Glutamatergic neuron (in vitro differentiated cells): ENCODE measurements at regions not wholly inside any gene's neighbourhood (a gene's known extent, or its start where the extent isn't known, plus 50 kb on each side); places are given as distances from the start of the nearest gene placed in this dataset.

Experiments
- DNase-seq: peaks from one replicate; pipeline ENCODE4 v3.0.0; 2022
- H3K27ac Mint-ChIP-seq: one replicate; pipeline ENCODE4 v1.8.0; 2020; ENCODE audit warnings: mild to moderate bottlenecking, mixed read lengths, inconsistent platforms; ENCODE audit not compliant: unreplicated experiment
- H3K27me3 Mint-ChIP-seq: one replicate; pipeline ENCODE4 v1.8.0; 2020; ENCODE audit warnings: mild to moderate bottlenecking, moderate library complexity, mixed read lengths, inconsistent platforms; ENCODE audit not compliant: unreplicated experiment
- H3K36me3 Mint-ChIP-seq: one replicate; pipeline ENCODE4 v1.8.0; 2020; ENCODE audit warnings: mild to moderate bottlenecking, mixed read lengths, inconsistent platforms; ENCODE audit not compliant: unreplicated experiment
- H3K4me1 Mint-ChIP-seq: one replicate; pipeline ENCODE4 v1.8.0; 2020; ENCODE audit warnings: mild to moderate bottlenecking, low read depth, mixed read lengths, inconsistent platforms; ENCODE audit not compliant: unreplicated experiment
- H3K4me3 Mint-ChIP-seq: one replicate; pipeline ENCODE4 v1.8.0; 2020; ENCODE audit warnings: mild to moderate bottlenecking, mixed read lengths, inconsistent platforms; ENCODE audit not compliant: unreplicated experiment
- H3K9me3 Mint-ChIP-seq: one replicate; pipeline ENCODE4 v1.8.0; 2020; ENCODE audit warnings: mild to moderate bottlenecking, moderate library complexity, mixed read lengths, inconsistent platforms; ENCODE audit not compliant: unreplicated experiment
- TF ChIP-seq, protein P1 (sequence below): fragments of 200-600 bp; sonication (generic); IDR thresholded peaks from one replicate; pipeline ENCODE4 v1.5.0; 2021; ENCODE audit not compliant: partially characterized antibody, unreplicated experiment

DNA sequence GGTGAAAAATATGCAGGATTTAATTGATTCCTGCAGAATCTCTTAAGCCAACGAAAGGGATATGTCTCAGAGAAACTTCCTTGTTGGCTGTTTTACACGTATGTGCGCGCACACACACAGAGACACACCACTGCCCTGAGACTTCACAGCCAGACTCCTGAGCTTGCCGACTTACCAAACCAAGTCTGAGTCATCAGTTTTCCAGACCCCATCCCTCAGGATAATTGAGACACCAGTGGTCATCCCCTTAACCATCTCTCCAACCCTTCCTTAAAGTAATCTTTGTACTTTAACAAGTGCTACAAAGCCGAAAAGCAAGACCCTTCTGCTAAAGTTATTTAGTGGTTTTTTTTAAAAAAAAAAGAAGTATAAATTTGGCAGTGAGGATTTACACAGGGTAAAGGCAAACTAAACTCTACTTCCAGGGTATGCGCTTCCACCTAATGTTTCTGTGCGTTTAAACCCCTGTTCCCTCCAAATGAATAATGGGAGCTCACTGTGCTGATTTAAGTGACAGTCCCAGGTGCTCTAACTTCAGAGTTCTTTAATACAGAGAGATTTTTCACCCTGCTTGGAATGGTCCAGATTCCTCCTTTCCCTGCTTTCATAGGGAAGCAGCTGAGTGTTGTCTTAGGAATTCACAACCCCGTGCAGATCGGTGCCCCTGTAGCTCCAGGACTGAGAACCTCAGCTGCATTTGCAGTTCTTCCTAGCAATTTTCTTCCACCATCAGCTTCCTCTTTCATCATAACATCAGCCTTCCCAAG lies 198.5 kb downstream of the INHBA start:
- Mint-ChIP-seq H3K27me3 (no peaks in the 10 kb centered on the region), H3K4me3 (no peak overlapping the region), H3K36me3 (no peaks in the 10 kb centered on the region), H3K27ac (no peak overlapping the region), H3K4me1 (no peaks in the 10 kb centered on the region), H3K9me3 (no peaks in the 10 kb centered on the region)
- no peak for DNase-seq
- TF ChIP-seq, protein P1, sequence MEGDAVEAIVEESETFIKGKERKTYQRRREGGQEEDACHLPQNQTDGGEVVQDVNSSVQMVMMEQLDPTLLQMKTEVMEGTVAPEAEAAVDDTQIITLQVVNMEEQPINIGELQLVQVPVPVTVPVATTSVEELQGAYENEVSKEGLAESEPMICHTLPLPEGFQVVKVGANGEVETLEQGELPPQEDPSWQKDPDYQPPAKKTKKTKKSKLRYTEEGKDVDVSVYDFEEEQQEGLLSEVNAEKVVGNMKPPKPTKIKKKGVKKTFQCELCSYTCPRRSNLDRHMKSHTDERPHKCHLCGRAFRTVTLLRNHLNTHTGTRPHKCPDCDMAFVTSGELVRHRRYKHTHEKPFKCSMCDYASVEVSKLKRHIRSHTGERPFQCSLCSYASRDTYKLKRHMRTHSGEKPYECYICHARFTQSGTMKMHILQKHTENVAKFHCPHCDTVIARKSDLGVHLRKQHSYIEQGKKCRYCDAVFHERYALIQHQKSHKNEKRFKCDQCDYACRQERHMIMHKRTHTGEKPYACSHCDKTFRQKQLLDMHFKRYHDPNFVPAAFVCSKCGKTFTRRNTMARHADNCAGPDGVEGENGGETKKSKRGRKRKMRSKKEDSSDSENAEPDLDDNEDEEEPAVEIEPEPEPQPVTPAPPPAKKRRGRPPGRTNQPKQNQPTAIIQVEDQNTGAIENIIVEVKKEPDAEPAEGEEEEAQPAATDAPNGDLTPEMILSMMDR, result no peak

DNA sequence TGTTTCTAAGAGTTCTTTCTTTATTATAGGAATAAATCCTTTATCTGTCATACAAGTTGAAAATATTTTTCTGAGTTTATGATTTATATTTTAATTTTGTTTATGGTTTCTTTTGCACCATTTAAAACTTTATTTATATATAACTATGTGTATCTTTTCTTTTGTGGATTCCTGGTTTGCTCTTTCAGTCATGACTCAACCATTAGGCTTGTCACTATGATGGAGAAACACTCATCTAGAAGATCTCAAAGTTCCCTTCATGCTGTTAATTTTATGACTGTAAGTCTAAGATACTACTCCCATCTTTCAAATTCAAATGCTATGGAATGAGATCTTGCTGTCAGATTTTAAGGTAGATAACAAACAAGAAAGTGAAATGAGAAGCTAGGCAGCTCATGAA lies 199.5 kb downstream of the INHBA start:
- TF ChIP-seq, protein P1, result no peak
- H3K9me3 Mint-ChIP-seq, result no peaks in the 10 kb centered on the region
- H3K27me3 Mint-ChIP-seq, result no peaks in the 10 kb centered on the region
- no peak overlapping the region for H3K4me3 Mint-ChIP-seq
- DNase-seq, result no peak
- H3K27ac Mint-ChIP-seq, result no peak overlapping the region
- H3K4me1 Mint-ChIP-seq, result no peaks in the 10 kb centered on the region
- no peaks in the 10 kb centered on the region for H3K36me3 Mint-ChIP-seq

DNA sequence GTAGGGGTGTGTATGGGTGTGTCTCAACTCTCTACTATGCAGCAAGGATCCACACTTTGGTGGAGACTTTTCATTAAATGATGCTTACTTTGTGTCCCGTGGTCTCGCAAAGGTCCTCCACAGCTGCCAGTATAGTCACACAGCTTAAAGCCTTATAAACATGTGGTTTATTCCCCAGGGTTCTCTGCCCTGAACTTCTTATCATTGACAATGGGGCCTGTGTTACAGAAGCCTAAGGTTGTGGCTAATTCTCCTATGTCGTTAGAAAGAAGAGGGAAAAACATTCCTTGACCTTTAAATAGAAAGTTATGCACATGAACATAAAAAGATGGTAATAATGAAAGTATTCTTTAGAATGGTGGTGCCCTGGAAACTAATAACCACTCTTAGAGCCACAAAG lies 201.4 kb downstream of the INHBA start:
- TF ChIP-seq, protein P1, result no peak
- Mint-ChIP-seq H3K9me3 (no peaks in the 10 kb centered on the region), H3K27ac (no peak overlapping the region), H3K36me3 (no peaks in the 10 kb centered on the region), H3K4me3 (no peak overlapping the region), H3K27me3 (no peaks in the 10 kb centered on the region), H3K4me1 (no peaks in the 10 kb centered on the region)
- DNase-seq, result no peak

- Mint-ChIP-seq H3K9me3 (no peaks in the 10 kb centered on the region), H3K27ac (no peak overlapping the region), H3K4me3 (no peak overlapping the region), H3K27me3 (no peaks in the 10 kb centered on the region), H3K36me3 (no peaks in the 10 kb centered on the region), H3K4me1 (no peaks in the 10 kb centered on the region)
- DNase-seq, result no peak
- TF ChIP-seq, protein P1, result no peak
These were observed 201.9 kb downstream of the INHBA start for GRCh38 chr7:41501006-41501405.

DNA sequence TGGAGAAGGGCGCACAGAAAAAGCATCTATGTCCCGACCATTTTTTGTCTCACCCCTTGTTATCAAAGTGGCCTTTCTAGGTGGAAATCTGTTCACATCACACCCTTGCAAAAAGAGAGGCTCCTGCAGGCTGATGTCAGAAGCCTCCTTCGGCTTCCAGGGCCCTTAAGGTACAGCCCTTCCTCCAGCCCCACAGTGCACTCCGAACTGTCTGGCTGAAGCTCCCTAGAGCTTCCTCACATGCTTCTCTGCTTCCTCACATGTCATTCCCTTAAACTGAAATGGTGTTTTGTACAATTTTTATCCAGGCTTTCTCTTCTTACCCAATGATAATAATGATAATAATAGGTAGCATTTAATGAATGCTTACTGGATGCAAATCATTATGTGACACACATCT lies 210.3 kb downstream of the INHBA start:
- H3K27me3 Mint-ChIP-seq, result no peaks in the 10 kb centered on the region
- H3K9me3 Mint-ChIP-seq, result no peaks in the 10 kb centered on the region
- H3K36me3 Mint-ChIP-seq, result no peaks in the 10 kb centered on the region
- TF ChIP-seq, protein P1, result no peak
- H3K4me3 Mint-ChIP-seq, result no peak overlapping the region
- no peak overlapping the region for H3K27ac Mint-ChIP-seq
- DNase-seq, result no peak
- H3K4me1 Mint-ChIP-seq, result no peaks in the 10 kb centered on the region
